Sigmoid colon (tissue), 6 donors: ENCODE measurements at regions not wholly inside any gene's neighbourhood (a gene's known extent, or its start where the extent isn't known, plus 50 kb on each side); places are given as distances from the start of the nearest gene placed in this dataset.
A peak's percentile ranks its signal among the peaks of the same experiment; 100 is the strongest.

Experiments
- DNase-seq: peaks from one replicate; pipeline ENCODE4 v3.0.0-alpha.2; 2019
- H3K27ac ChIP-seq, 4 donors: fragments of 200-600 bp; sonication (generic); one replicate each; pipeline ENCODE4 v1.5.1; 2016 to 2019; ENCODE audit warnings: mild to moderate bottlenecking in 1 of 4
- H3K27me3 ChIP-seq, 3 donors: fragments of 200-600 bp; sonication (generic); one replicate each; pipeline ENCODE4 v1.5.1; 2019; ENCODE audit warnings: mild to moderate bottlenecking in 1 of 3
- H3K36me3 ChIP-seq, 4 donors: fragments of 200-600 bp; sonication (generic); one replicate each; pipeline ENCODE4 v1.5.1; 2016 to 2019
- H3K4me1 ChIP-seq, 4 donors: fragments of 200-600 bp; sonication (generic); one replicate each; pipeline ENCODE4 v1.5.1; 2017 to 2019
- H3K4me3 ChIP-seq, 4 donors: fragments of 200-600 bp; sonication (generic); one replicate each; pipeline ENCODE4 v1.5.1; 2017 to 2019; ENCODE audit warnings: mild to moderate bottlenecking in 2 of 4, moderate library complexity in 1 of 4
- H3K9me3 ChIP-seq, 4 donors: fragments of 200-600 bp in 3 of 4; sonication (generic) in 3 of 4; one replicate each; pipeline versions ENCODE4 v1.5.1 to v1.6.1; 2013 to 2019
- EP300 ChIP-seq, 4 donors: sonication (generic); formaldehyde crosslinking; IDR thresholded peaks; one replicate each; pipeline ENCODE4 v1.6.1; 2017; ENCODE audit warnings: antibody characterized with exemption in 4 of 4
- POLR2A ChIP-seq, 2 donors: fragments of 450-650 bp; IDR thresholded peaks; one replicate each; pipeline ENCODE4 v1.6.1; 2016; ENCODE audit warnings: antibody characterized with exemption in 2 of 2, mild to moderate bottlenecking in 2 of 2, moderate library complexity in 2 of 2
- POLR2AphosphoS5 ChIP-seq, 4 donors: sonication (generic); formaldehyde crosslinking; IDR thresholded peaks; one replicate each; pipeline ENCODE4 v1.6.1; 2017; ENCODE audit warnings: antibody characterized with exemption in 4 of 4
- WGBS, 2 donors: extraction: QIAGEN DNeasy Blood & Tissue Kit; methylation state at CpG; one replicate each; pipeline ENCODE4 v1.1.7; 2013; 5-methylcytosine and 5-hydroxymethylcytosine counted together
- intact Hi-C: fragments of 100-400 bp; cut with DNase I; formaldehyde crosslinking; loops from one replicate; pipeline ENCODE4 v1.15.1; 2023
- TF ChIP-seq, protein P1 (sequence below), 4 experiments: fragments of 450-650 bp in 3 of 4; fragments of 200-600 bp in 1 of 4; IDR thresholded peaks; one replicate each; pipeline ENCODE4 v1.5.1; 2016 to 2019; ENCODE audit warnings: antibody characterized with exemption in 4 of 4, mild to moderate bottlenecking in 3 of 4, moderate library complexity in 2 of 4
- donor health status: healthy with polysubstance abuse.
- donor health status: healthy.

GRCh38 chr5:38018016-38018415, 178.2 kb upstream of the GDNF start:
- Histone ChIP-seq H3K36me3 (no peaks in the 10 kb centered on the region), H3K27me3 (no peaks in the 10 kb centered on the region), H3K4me1 (peaks cover 0 to 12% (median 6%) of the 10 kb centered on the region in 4 donors), H3K27ac (no peak overlapping the region), H3K4me3 (no peak overlapping the region), H3K9me3 (no peaks in the 10 kb centered on the region)
- DNase-seq = no peak
- 64 to 72% methylated on average over 6 of the region's 6 CpGs for WGBS, 2 donors
- intact Hi-C loops = no loop called here
- TF ChIP-seq EP300 (IDR thresholded peaks at IDR 0.05) (no peak), POLR2A (IDR thresholded peaks at IDR 0.05) (no peak), POLR2AphosphoS5 (IDR thresholded peaks at IDR 0.05) (no peak)
- TF ChIP-seq, protein P1, sequence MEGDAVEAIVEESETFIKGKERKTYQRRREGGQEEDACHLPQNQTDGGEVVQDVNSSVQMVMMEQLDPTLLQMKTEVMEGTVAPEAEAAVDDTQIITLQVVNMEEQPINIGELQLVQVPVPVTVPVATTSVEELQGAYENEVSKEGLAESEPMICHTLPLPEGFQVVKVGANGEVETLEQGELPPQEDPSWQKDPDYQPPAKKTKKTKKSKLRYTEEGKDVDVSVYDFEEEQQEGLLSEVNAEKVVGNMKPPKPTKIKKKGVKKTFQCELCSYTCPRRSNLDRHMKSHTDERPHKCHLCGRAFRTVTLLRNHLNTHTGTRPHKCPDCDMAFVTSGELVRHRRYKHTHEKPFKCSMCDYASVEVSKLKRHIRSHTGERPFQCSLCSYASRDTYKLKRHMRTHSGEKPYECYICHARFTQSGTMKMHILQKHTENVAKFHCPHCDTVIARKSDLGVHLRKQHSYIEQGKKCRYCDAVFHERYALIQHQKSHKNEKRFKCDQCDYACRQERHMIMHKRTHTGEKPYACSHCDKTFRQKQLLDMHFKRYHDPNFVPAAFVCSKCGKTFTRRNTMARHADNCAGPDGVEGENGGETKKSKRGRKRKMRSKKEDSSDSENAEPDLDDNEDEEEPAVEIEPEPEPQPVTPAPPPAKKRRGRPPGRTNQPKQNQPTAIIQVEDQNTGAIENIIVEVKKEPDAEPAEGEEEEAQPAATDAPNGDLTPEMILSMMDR (IDR thresholded peaks at IDR 0.05) = no peak

DNA sequence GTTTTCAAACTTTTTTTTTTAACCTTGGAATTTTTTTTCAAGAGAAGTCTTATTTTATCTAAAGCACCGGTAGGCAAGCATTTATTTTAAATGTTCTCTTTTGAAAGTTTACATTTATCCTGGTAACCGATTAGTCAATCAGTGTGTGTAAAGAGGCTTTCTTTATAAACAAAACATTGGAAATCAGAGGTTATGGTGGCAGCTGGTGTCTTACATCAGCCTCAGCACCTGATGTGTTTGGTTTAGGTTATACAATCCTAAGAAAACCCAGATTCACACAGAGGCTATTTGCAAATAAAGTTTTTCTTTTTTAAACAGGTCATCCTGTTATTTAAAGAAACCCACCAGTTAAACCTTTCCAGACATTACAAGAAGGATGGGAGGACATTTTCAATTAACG, 173.3 kb upstream of the GDNF start:
- intact Hi-C loops = no loop called here
- no peaks in the 10 kb centered on the region for H3K27me3 ChIP-seq
- no peaks in the 10 kb centered on the region for H3K9me3 ChIP-seq
- no peak for DNase-seq
- H3K4me3 ChIP-seq = no peak overlapping the region
- H3K27ac ChIP-seq = no peak overlapping the region
- TF ChIP-seq, protein P1 (IDR thresholded peaks at IDR 0.05) = no peak
- TF ChIP-seq POLR2A (IDR thresholded peaks at IDR 0.05) = no peak
- no peak for TF ChIP-seq POLR2AphosphoS5 (IDR thresholded peaks at IDR 0.05)
- TF ChIP-seq EP300 (IDR thresholded peaks at IDR 0.05) = no peak
- peaks cover 0 to 12% (median 6%) of the 10 kb centered on the region in 4 donors for H3K4me1 ChIP-seq
- H3K36me3 ChIP-seq = no peaks in the 10 kb centered on the region
- 33 to 65% methylated on average over 3 of the region's 3 CpGs for WGBS, 2 donors

GRCh38 chr5:38011668-38012188, 171.9 kb upstream of the GDNF start:
- no peaks in the 10 kb centered on the region for H3K36me3 ChIP-seq
- WGBS, 2 donors = 39 to 79% methylated on average over 3 of the region's 3 CpGs
- no peak for DNase-seq
- TF ChIP-seq POLR2AphosphoS5 (IDR thresholded peaks at IDR 0.05) = no peak
- TF ChIP-seq, protein P1 (IDR thresholded peaks at IDR 0.05) = no peak
- no peak for TF ChIP-seq EP300 (IDR thresholded peaks at IDR 0.05)
- TF ChIP-seq POLR2A (IDR thresholded peaks at IDR 0.05) = no peak
- intact Hi-C loops = no loop called here
- no peak overlapping the region for H3K27ac ChIP-seq
- H3K9me3 ChIP-seq = no peaks in the 10 kb centered on the region
- no peak overlapping the region for H3K4me3 ChIP-seq
- peaks cover 0 to 4% (median under 1%) of the 10 kb centered on the region in 4 donors for H3K4me1 ChIP-seq
- no peaks in the 10 kb centered on the region for H3K27me3 ChIP-seq

- intact Hi-C loops = no loop called here
- Histone ChIP-seq H3K36me3 (no peaks in the 10 kb centered on the region), H3K4me1 (no peaks in the 10 kb centered on the region), H3K4me3 (no peak overlapping the region), H3K9me3 (no peaks in the 10 kb centered on the region), H3K27me3 (no peaks in the 10 kb centered on the region), H3K27ac (no peak overlapping the region)
- 74 to 76% methylated on average over 2 of the region's 2 CpGs for WGBS, 2 donors
- peak; percentile 69 for DNase-seq
- TF ChIP-seq POLR2AphosphoS5 (IDR thresholded peaks at IDR 0.05) (no peak), EP300 (IDR thresholded peaks at IDR 0.05) (no peak), POLR2A (IDR thresholded peaks at IDR 0.05) (no peak)
- TF ChIP-seq, protein P1 (IDR thresholded peaks at IDR 0.05) = no peak
Measured at GRCh38 chr5:38009749-38010358, 170.0 kb upstream of the GDNF start.

DNA sequence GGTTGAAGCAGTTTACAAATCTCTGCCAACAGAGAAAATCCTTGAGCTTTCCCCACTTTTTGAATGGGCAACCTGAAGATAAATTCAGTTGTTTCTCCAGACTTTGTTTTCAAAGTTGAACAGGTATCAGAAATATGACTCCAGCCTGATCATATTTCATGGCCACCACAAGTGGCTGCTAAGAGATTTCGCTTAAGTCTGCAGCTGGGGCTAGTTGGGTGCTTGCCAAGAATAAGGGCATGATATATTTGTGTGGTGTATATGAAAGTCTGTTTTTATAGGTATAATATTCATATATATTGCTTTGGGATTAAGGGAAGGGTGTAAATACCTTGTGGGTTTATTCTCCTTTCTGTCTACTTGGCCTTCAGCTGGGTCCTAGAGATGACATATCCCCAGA, 168.4 kb upstream of the GDNF start:
- Histone ChIP-seq H3K4me3 (no peak overlapping the region), H3K36me3 (no peaks in the 10 kb centered on the region), H3K9me3 (no peaks in the 10 kb centered on the region), H3K27me3 (no peaks in the 10 kb centered on the region), H3K4me1 (no peaks in the 10 kb centered on the region), H3K27ac (no peak overlapping the region)
- 65 to 76% methylated on average over 1 of the region's 1 CpG for WGBS, 2 donors
- intact Hi-C loops = no loop called here
- no peak for DNase-seq
- TF ChIP-seq EP300 (IDR thresholded peaks at IDR 0.05) = no peak
- TF ChIP-seq, protein P1 (IDR thresholded peaks at IDR 0.05) = no peak
- no peak for TF ChIP-seq POLR2A (IDR thresholded peaks at IDR 0.05)
- no peak for TF ChIP-seq POLR2AphosphoS5 (IDR thresholded peaks at IDR 0.05)
